BJ (cell line): ENCODE measurements at regions not wholly inside any gene's neighbourhood (a gene's known extent, or its start where the extent isn't known, plus 50 kb on each side); places are given as distances from the start of the nearest gene placed in this dataset.

ENCODE experiments used
- CTCF ChIA-PET: fragments of 350-600 bp; formaldehyde crosslinking; extraction: SDS; loops from one replicate; lab custom pipeline; 2021; ENCODE audit warnings: antibody characterized with exemption, inconsistent platforms; lab: Yijun Ruan, JAX
- POLR2A ChIA-PET: fragments of 300-600 bp; sonication (Branson Sonifier 250); formaldehyde crosslinking; extraction: SDS; loops from one replicate; lab custom pipeline; 2021; ENCODE audit warnings: antibody characterized with exemption; lab: Charles Lee
- DNase-seq: peaks from one replicate; pipeline ENCODE4 v3.0.0-alpha.2; 2011; ENCODE audit warnings: low read depth
- H3K27me3 ChIP-seq: 2 replicates; pipeline ENCODE4 v1.6.0; 2011; ENCODE audit warnings: low read length; ENCODE audit not compliant: control insufficient read depth, insufficient read depth
- H3K36me3 ChIP-seq: 2 replicates; pipeline ENCODE4 v1.5.1; 2011; ENCODE audit warnings: low read length; ENCODE audit not compliant: control insufficient read depth, insufficient read depth
- H3K4me3 ChIP-seq: 2 replicates; pipeline ENCODE4 v1.5.1; 2011; ENCODE audit warnings: low read depth, mild to moderate bottlenecking, control low read depth, low read length
- TF ChIP-seq, protein P1 (sequence below): IDR thresholded peaks from 2 replicates; pipeline ENCODE4 v1.5.1; 2011; ENCODE audit warnings: low read depth, mild to moderate bottlenecking, control low read depth, inconsistent platforms, low read length, moderate library complexity; ENCODE audit not compliant: insufficient read depth

DNA sequence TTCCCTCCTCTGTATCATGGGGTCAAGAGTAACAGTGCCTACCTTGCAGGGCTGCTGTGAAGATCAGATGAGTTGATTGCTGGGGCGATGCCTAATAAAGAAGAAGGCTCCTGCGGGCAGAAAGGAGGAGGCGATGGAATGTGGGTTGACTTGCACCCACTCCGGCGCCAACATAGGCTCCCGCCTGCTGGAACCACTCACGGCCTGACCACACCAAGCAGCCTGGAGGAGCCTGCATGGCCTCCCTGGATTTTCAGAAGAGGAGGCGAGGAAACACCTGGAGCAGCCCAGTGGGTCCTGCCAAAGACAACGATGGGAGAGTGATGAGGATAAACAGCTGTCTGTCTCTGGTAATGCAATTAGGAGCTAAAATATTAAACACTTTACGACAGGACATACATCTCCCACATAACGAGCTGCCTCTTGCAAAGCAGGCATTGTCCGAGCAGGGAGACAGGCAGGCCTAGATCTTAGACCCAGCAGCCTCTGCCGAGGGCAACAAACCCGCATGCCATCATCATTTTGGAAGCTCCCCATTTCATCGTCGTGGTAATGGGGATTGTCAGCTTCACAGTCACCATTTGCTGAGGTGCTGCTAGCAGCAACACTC is 302.9 kb upstream of the ZMIZ1 start:
- ChIA-PET POLR2A (no interaction called here), CTCF (no interaction called here)
- Histone ChIP-seq H3K27me3 (no peaks in the 10 kb centered on the region), H3K4me3 (no peak overlapping the region), H3K36me3 (no peaks in the 10 kb centered on the region)
- DNase-seq, result no peak
- TF ChIP-seq, protein P1, sequence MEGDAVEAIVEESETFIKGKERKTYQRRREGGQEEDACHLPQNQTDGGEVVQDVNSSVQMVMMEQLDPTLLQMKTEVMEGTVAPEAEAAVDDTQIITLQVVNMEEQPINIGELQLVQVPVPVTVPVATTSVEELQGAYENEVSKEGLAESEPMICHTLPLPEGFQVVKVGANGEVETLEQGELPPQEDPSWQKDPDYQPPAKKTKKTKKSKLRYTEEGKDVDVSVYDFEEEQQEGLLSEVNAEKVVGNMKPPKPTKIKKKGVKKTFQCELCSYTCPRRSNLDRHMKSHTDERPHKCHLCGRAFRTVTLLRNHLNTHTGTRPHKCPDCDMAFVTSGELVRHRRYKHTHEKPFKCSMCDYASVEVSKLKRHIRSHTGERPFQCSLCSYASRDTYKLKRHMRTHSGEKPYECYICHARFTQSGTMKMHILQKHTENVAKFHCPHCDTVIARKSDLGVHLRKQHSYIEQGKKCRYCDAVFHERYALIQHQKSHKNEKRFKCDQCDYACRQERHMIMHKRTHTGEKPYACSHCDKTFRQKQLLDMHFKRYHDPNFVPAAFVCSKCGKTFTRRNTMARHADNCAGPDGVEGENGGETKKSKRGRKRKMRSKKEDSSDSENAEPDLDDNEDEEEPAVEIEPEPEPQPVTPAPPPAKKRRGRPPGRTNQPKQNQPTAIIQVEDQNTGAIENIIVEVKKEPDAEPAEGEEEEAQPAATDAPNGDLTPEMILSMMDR, result no peak

DNA sequence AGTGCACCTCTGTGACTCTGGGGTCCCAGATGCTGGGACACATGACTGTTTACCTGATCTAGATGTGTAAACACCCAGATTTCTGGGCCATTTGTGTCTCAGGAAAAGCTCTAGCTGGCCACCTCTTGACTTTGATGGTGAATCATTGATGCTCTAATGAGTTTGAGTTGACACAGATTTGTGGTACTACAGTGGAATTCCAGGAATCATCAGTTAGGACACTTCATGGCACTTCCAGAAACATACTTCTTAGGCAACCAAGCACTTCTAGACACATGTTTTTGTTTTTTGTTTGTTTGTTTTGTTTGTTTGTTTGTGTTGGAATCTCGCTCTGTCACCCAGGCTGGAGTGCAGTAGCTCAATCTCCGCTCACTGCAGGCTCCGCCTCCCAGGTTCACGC is 302.2 kb upstream of the ZMIZ1 start:
- Histone ChIP-seq H3K27me3 (no peaks in the 10 kb centered on the region), H3K36me3 (no peaks in the 10 kb centered on the region), H3K4me3 (no peak overlapping the region)
- ChIA-PET CTCF (no interaction called here), POLR2A (no interaction called here)
- TF ChIP-seq, protein P1, result no peak
- DNase-seq, result no peak

- CTCF ChIA-PET, result no interaction called here
- Histone ChIP-seq H3K36me3 (no peaks in the 10 kb centered on the region), H3K27me3 (no peaks in the 10 kb centered on the region), H3K4me3 (no peak overlapping the region)
- DNase-seq, result no peak
- TF ChIP-seq, protein P1, result no peak
- POLR2A ChIA-PET, result no interaction called here
These were observed 300.5 kb upstream of the ZMIZ1 start for GRCh38 chr10:78768041-78768835.

- no peaks in the 10 kb centered on the region for H3K36me3 ChIP-seq
- CTCF ChIA-PET, result no interaction called here
- POLR2A ChIA-PET, result no interaction called here
- no peak for DNase-seq
- H3K27me3 ChIP-seq, result no peaks in the 10 kb centered on the region
- H3K4me3 ChIP-seq, result no peak overlapping the region
- TF ChIP-seq, protein P1, result no peak
These were observed 299.9 kb upstream of the ZMIZ1 start for GRCh38 chr10:78768876-78769275.

DNA sequence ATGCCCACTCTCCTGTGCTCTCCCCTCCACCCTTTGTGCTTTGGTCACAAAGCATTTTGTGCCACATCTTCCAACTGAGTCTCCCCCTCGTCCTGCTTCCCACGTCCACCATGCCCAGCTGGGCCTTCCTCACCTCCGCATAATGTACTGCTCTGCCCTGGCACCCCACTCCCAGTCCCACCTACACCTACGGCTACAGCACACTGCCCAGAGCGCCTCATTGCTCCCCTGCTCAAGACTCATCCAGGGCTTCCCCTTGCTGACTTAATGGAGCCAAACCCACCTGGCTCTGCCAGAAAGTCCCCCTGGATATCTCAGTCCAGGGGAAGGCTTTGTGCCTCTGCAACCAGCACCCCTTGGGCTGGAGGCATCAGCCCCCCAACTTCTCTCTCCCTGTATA is 299.2 kb upstream of the ZMIZ1 start:
- no peaks in the 10 kb centered on the region for H3K27me3 ChIP-seq
- no peaks in the 10 kb centered on the region for H3K36me3 ChIP-seq
- no peak overlapping the region for H3K4me3 ChIP-seq
- TF ChIP-seq, protein P1, result no peak
- CTCF ChIA-PET, result no interaction called here
- POLR2A ChIA-PET, result no interaction called here
- DNase-seq, result no peak
